D721Med (cell line): ENCODE measurements at regions not wholly inside any gene's neighbourhood (a gene's known extent, or its start where the extent isn't known, plus 50 kb on each side); places are given as distances from the start of the nearest gene placed in this dataset.

ENCODE experiments used
- DNase-seq: peaks from one replicate; pipeline ENCODE4 v3.0.0; 2011; ENCODE audit warnings: low spot score; ENCODE audit not compliant: insufficient read length
- FAIRE-seq: peaks from 2 replicates; lab custom pipeline; 2011; peaks lifted over from hg19 to GRCh38; lab: Jason Lieb, UNC
- CTCF ChIP-seq: IDR thresholded peaks from 2 replicates; pipeline ENCODE4 v1.5.1; 2012; ENCODE audit warnings: mild to moderate bottlenecking, control low read depth; ENCODE audit not compliant: insufficient read depth; ENCODE audit errors: missing control alignments

GRCh38 chr4:177737387-177737940 lies 295.2 kb upstream of the AGA start:
- DNase-seq (no peak), FAIRE-seq (no peak)
- TF ChIP-seq CTCF: no peak

GRCh38 chr4:177740563-177740962 lies 298.3 kb upstream of the AGA start:
- no peak for TF ChIP-seq CTCF
- DNase-seq: no peak
- no peak for FAIRE-seq

GRCh38 chr4:177759729-177760128 lies 317.5 kb upstream of the AGA start:
- no peak for DNase-seq

GRCh38 chr4:177761692-177762091 lies 319.5 kb upstream of the AGA start:
- DNase-seq (no peak), FAIRE-seq (no peak)
- no peak for TF ChIP-seq CTCF

More at GRCh38 chr4:177759729-177760128, 317.5 kb upstream of the AGA start:
- TF ChIP-seq CTCF: no peak
- no peak for FAIRE-seq

- TF ChIP-seq CTCF: no peak
- FAIRE-seq (no peak), DNase-seq (no peak)
These were observed 326.9 kb upstream of the AGA start for GRCh38 chr4:177769155-177769554.

- DNase-seq (no peak), FAIRE-seq (no peak)
- TF ChIP-seq CTCF: no peak
These were observed 328.5 kb upstream of the AGA start for GRCh38 chr4:177770776-177771175.

- DNase-seq (no peak), FAIRE-seq (no peak)
- TF ChIP-seq CTCF: no peak
These were observed 329.4 kb upstream of the AGA start for GRCh38 chr4:177771645-177772044.
